Right cardiac atrium (tissue), 5 donors: ENCODE measurements at regions not wholly inside any gene's neighbourhood (a gene's known extent, or its start where the extent isn't known, plus 50 kb on each side); places are given as distances from the start of the nearest gene placed in this dataset.
A peak's percentile ranks its signal among the peaks of the same experiment; 100 is the strongest.

Experiments
- ATAC-seq, 2 donors: fragments of 200-7000 bp; cut with Tn5 transposase; one replicate each; pipeline versions ENCODE4 v1.8.0 to v1.9.1; 2020; ENCODE audit warnings: moderate library complexity in 2 of 2, mild to moderate bottlenecking in 1 of 2
- DNase-seq, 3 donors: peaks; one replicate each; pipeline ENCODE4 v3.0.0-alpha.2; 2020
- H3K27ac ChIP-seq: one replicate; pipeline ENCODE4 v1.5.1; 2013; ENCODE audit warnings: mild to moderate bottlenecking, low read length, control low read depth, moderate library complexity
- H3K27me3 ChIP-seq: one replicate; pipeline ENCODE4 v1.6.1; 2013; ENCODE audit not compliant: control insufficient read depth, insufficient read depth
- H3K4me1 ChIP-seq: one replicate; pipeline ENCODE4 v1.6.1; 2013; ENCODE audit warnings: low read length; ENCODE audit not compliant: control insufficient read depth, insufficient read depth
- H3K4me3 ChIP-seq: one replicate; pipeline ENCODE4 v1.5.1; 2013; ENCODE audit warnings: low read length, control low read depth
- H3K9me3 ChIP-seq: one replicate; pipeline ENCODE4 v1.6.1; 2013; ENCODE audit warnings: low read length; ENCODE audit not compliant: control insufficient read depth
- WGBS: extraction: QIAGEN DNeasy Blood & Tissue Kit; methylation state at CpG from one replicate; pipeline ENCODE4 v1.1.7; 2013; 5-methylcytosine and 5-hydroxymethylcytosine counted together
- intact Hi-C, 4 donors: fragments of 100-400 bp; cut with DNase I; formaldehyde crosslinking; loops; one replicate each; pipeline versions ENCODE4 v1.11.0 to v1.14.0; 2022 to 2023
- donor health status: healthy with polysubstance abuse.
- donor health status: DM: no; HTN: yes; CAD: no.
- donor health status: DM: no; HTN: no; CAD: no.
- donor health status: DM: no; HTN: yes; CAD: no; lungs with severe emphysema.
- donor health status: DM: yes; HTN: yes; CAD: no.

GRCh38 chr7:39891894-39892293 lies 58.2 kb upstream of the CDK13 start:
- ATAC-seq (no peak), DNase-seq (no peak)
- Histone ChIP-seq H3K4me3 (no peak overlapping the region), H3K27me3 (no peaks in the 10 kb centered on the region), H3K27ac (no peak overlapping the region), H3K9me3 (no peaks in the 10 kb centered on the region), H3K4me1 (no peaks in the 10 kb centered on the region)
- intact Hi-C loops = loop anchor here in 2 of 4 donors (5.0 kb wide), 1 partner anchor 160 kb away; no protein-coding TSS in a partner anchor
- 51% methylated on average over 1 of the region's 1 CpG for WGBS

- Histone ChIP-seq H3K27me3 (no peaks in the 10 kb centered on the region), H3K4me3 (no peak overlapping the region), H3K9me3 (no peaks in the 10 kb centered on the region), H3K27ac (no peak overlapping the region), H3K4me1 (no peaks in the 10 kb centered on the region)
- 87% methylated on average over 1 of the region's 1 CpG for WGBS
- no peak for DNase-seq
- intact Hi-C loops = loop anchor here in 2 of 4 donors (5.0 kb wide), 1 partner anchor 160 kb away; no protein-coding TSS in a partner anchor
- ATAC-seq = no peak
Measured at GRCh38 chr7:39892361-39892760, 57.7 kb upstream of the CDK13 start.

- intact Hi-C loops = loop anchor here in 3 of 4 donors (5.0 kb wide), 1 partner anchor 157 kb away; no protein-coding TSS in a partner anchor
- Histone ChIP-seq H3K27ac (no peak overlapping the region), H3K4me1 (no peaks in the 10 kb centered on the region), H3K4me3 (no peak overlapping the region), H3K9me3 (no peaks in the 10 kb centered on the region), H3K27me3 (no peaks in the 10 kb centered on the region)
- ATAC-seq = no peak
- 43% methylated on average over 2 of the region's 2 CpGs for WGBS
- peak in 1 of 3 donors; percentile 14 for DNase-seq
Measured at GRCh38 chr7:39894904-39895303, 55.2 kb upstream of the CDK13 start.

GRCh38 chr7:39896840-39897239 lies 53.2 kb upstream of the CDK13 start:
- ATAC-seq (no peak), DNase-seq (no peak)
- 87% methylated on average over 9 of the region's 9 CpGs for WGBS
- Histone ChIP-seq H3K9me3 (no peaks in the 10 kb centered on the region), H3K27me3 (no peaks in the 10 kb centered on the region), H3K27ac (no peak overlapping the region), H3K4me3 (no peak overlapping the region), H3K4me1 (no peaks in the 10 kb centered on the region)
- intact Hi-C loops = loop anchor here in 2 of 4 donors (2.0 to 5.0 kb wide), 2 partner anchors 155 to 156 kb away; no protein-coding TSS in a partner anchor

GRCh38 chr7:39898867-39899266 lies 51.2 kb upstream of the CDK13 start:
- intact Hi-C loops = loop anchor here in 1 of 4 donors (5.0 kb wide), 1 partner anchor 153 kb away; no protein-coding TSS in a partner anchor
- Histone ChIP-seq H3K9me3 (no peaks in the 10 kb centered on the region), H3K27ac (peak overlapping the region; percentile 53), H3K4me1 (no peaks in the 10 kb centered on the region), H3K4me3 (no peak overlapping the region), H3K27me3 (no peaks in the 10 kb centered on the region)
- ATAC-seq (peak; percentile 73 to 77), DNase-seq (no peak)
- 26% methylated on average over 2 of the region's 2 CpGs for WGBS
